Nephron progenitor cell (in vitro differentiated cells): ENCODE measurements at regions not wholly inside any gene's neighbourhood (a gene's known extent, or its start where the extent isn't known, plus 50 kb on each side); places are given as distances from the start of the nearest gene placed in this dataset.
"Not testable (repeated sequence)": the region's sequence is repeated elsewhere in the genome, so short reads cannot be mapped to it uniquely, and the experiment has no call there.

ENCODE experiments used
- DNase-seq: peaks from one replicate; pipeline ENCODE4 v3.0.0; 2021
- H3K27ac Mint-ChIP-seq: 2 replicates; pipeline ENCODE4 v1.8.0; 2021; ENCODE audit warnings: mild to moderate bottlenecking, moderate library complexity, mixed read lengths
- H3K27me3 Mint-ChIP-seq: 2 replicates; pipeline ENCODE4 v1.8.0; 2021; ENCODE audit warnings: mild to moderate bottlenecking, low read depth, mixed read lengths; ENCODE audit not compliant: poor library complexity
- H3K36me3 Mint-ChIP-seq: 2 replicates; pipeline ENCODE4 v1.8.0; 2021; ENCODE audit warnings: low read depth, mixed read lengths
- H3K4me1 Mint-ChIP-seq: 2 replicates; pipeline ENCODE4 v1.8.0; 2021; ENCODE audit warnings: mixed read lengths
- H3K4me3 Mint-ChIP-seq: 2 replicates; pipeline ENCODE4 v1.8.0; 2021; ENCODE audit warnings: mild to moderate bottlenecking, moderate library complexity, mixed read lengths
- H3K9me3 Mint-ChIP-seq: 2 replicates; pipeline ENCODE4 v1.8.0; 2021; ENCODE audit warnings: mild to moderate bottlenecking, moderate library complexity, mixed read lengths
- CTCF ChIP-seq: fragments of 200-600 bp; sonication (generic); IDR thresholded peaks from 2 replicates; pipeline ENCODE4 v1.5.0; 2021; ENCODE audit warnings: antibody characterized with exemption

- Mint-ChIP-seq H3K27me3 (no peaks in the 10 kb centered on the region), H3K4me1 (peaks cover 33% of the 10 kb centered on the region), H3K4me3 (no peak overlapping the region), H3K9me3 (no peaks in the 10 kb centered on the region), H3K27ac (no peak overlapping the region), H3K36me3 (no peaks in the 10 kb centered on the region)
- no peak for TF ChIP-seq CTCF
- DNase-seq: no peak
These were observed 199.5 kb downstream of the TBC1D2B start for GRCh38 chr15:77877869-77878577.

DNA sequence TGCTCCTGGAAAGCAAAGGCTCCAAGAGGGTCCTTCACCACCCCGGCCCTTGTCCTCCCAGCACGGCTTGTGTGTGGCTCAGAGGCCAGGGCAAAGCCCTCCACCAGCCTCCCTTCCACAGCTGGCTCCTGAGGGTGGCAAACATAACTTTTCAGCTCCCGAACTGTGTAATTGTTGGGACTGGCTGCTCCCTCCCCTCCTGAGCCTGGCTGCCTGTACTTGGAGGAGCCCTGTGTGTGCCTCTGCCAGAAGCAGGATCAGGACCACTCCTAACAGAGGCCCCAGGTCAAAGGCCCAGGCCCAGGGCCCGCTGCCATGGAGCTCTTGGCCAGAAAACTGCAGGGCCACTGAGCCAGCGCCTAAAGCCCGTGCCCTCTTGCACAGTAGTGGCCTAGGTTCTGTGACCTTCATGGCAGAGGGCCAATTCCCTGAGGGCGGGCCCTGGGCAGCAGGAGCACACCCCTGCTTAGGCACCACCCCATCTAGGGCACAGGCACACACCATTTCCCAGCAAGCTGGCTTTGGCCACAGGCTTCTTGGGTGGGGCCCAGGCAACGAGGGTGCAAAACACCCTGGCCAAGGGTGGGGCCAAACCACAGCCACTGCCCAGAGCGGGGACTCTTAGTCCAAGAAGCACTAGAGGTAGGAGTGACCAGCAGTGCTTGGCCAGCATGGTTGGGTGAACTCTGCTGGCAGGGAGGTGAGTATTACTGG, 201.2 kb downstream of the TBC1D2B start:
- H3K4me3 Mint-ChIP-seq: not testable (repeated sequence)

GRCh38 chr15:77875066-77875721, 202.3 kb downstream of the TBC1D2B start:
- H3K36me3 Mint-ChIP-seq, H3K27ac Mint-ChIP-seq, H3K4me3 Mint-ChIP-seq, H3K9me3 Mint-ChIP-seq, H3K27me3 Mint-ChIP-seq: not testable (repeated sequence)
- TF ChIP-seq CTCF: peak; percentile 69
- DNase-seq: peak; percentile 83
- H3K4me1 Mint-ChIP-seq: peaks cover 46% of the 10 kb centered on the region

More for the DNA sequence above, 201.2 kb downstream of the TBC1D2B start:
- not testable (repeated sequence) for H3K27ac Mint-ChIP-seq, H3K27me3 Mint-ChIP-seq, H3K36me3 Mint-ChIP-seq, DNase-seq, H3K9me3 Mint-ChIP-seq
- peaks cover 40% of the 10 kb centered on the region for H3K4me1 Mint-ChIP-seq

DNA sequence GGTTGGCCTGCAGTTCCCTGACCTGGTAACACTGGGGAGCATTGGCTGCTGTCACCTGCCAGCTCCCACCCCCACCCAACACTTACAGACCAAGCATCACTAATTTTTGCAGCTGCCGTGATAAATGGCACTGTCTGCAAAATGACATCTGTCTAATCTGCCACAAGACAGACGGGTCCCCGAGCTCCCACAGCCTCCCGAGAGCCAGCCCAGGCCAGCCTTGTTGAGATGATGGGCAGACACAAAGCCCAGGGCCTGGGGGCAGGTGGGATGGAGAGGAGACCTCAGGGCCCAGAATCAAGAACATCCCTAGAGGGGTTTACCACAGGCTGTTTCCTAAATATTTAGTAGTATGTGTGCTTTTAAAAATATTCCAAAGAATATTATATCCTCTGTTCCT, 203.4 kb downstream of the TBC1D2B start:
- peaks cover 57% of the 10 kb centered on the region for H3K4me1 Mint-ChIP-seq
- no peaks in the 10 kb centered on the region for H3K9me3 Mint-ChIP-seq
- DNase-seq: no peak
- no peak overlapping the region for H3K27ac Mint-ChIP-seq
- H3K4me3 Mint-ChIP-seq: no peak overlapping the region
- no peaks in the 10 kb centered on the region for H3K27me3 Mint-ChIP-seq
- TF ChIP-seq CTCF: no peak
- H3K36me3 Mint-ChIP-seq: no peaks in the 10 kb centered on the region

GRCh38 chr15:77872521-77873425, 204.7 kb downstream of the TBC1D2B start:
- DNase-seq, H3K4me3 Mint-ChIP-seq, H3K27me3 Mint-ChIP-seq, H3K27ac Mint-ChIP-seq, H3K36me3 Mint-ChIP-seq, H3K9me3 Mint-ChIP-seq: not testable (repeated sequence)
- H3K4me1 Mint-ChIP-seq: peaks cover 64% of the 10 kb centered on the region

GRCh38 chr15:77871852-77872371, 205.6 kb downstream of the TBC1D2B start:
- H3K27me3 Mint-ChIP-seq: peaks cover 4% of the 10 kb centered on the region
- no peak for DNase-seq
- no peaks in the 10 kb centered on the region for H3K36me3 Mint-ChIP-seq
- no peak overlapping the region for H3K4me3 Mint-ChIP-seq
- no peak for TF ChIP-seq CTCF
- H3K27ac Mint-ChIP-seq: no peak overlapping the region
- H3K9me3 Mint-ChIP-seq: no peaks in the 10 kb centered on the region
- H3K4me1 Mint-ChIP-seq: peaks cover 68% of the 10 kb centered on the region
